A673 (cell line): ENCODE measurements at regions not wholly inside any gene's neighbourhood (a gene's known extent, or its start where the extent isn't known, plus 50 kb on each side); places are given as distances from the start of the nearest gene placed in this dataset.

Experiments
- CTCF ChIP-seq: fragments of 300-800, 200-600 bp; sonication (generic); conservative IDR thresholded peaks from 2 replicates; pipeline ENCODE4 v1.5.1; 2017; ENCODE audit warnings: low read depth, mild to moderate bottlenecking, antibody characterized with exemption, low read length, moderate library complexity, mixed read lengths
- EZH2 ChIP-seq: fragments of 200-600 bp; sonication (generic); IDR thresholded peaks from 2 replicates; pipeline ENCODE4 v1.6.1; 2017; ENCODE audit warnings: borderline replicate concordance, low read depth, mild to moderate bottlenecking, mixed read lengths, antibody characterized with exemption, low read length; ENCODE audit not compliant: poor library complexity, severe bottlenecking

GRCh38 chr9:7688626-7689025, 111.0 kb downstream of the DMAC1 start:
- TF ChIP-seq CTCF (no peak), EZH2 (no peak)
